AG04449 (cell line): ENCODE measurements at regions not wholly inside any gene's neighbourhood (a gene's known extent, or its start where the extent isn't known, plus 50 kb on each side); places are given as distances from the start of the nearest gene placed in this dataset.

ENCODE experiments used
- CTCF ChIA-PET: fragments of 350-600 bp; formaldehyde crosslinking; extraction: SDS; loops from one replicate; lab custom pipeline; 2021; ENCODE audit warnings: antibody characterized with exemption; lab: Yijun Ruan, JAX
- POLR2A ChIA-PET: fragments of 400-600, 350-600 bp; formaldehyde crosslinking; extraction: SDS; loops from one replicate; lab custom pipeline; 2020; ENCODE audit warnings: antibody characterized with exemption, inconsistent platforms; lab: Yijun Ruan, JAX
- DNase-seq: peaks from one replicate; pipeline ENCODE4 v3.0.0-alpha.2; 2010; ENCODE audit warnings: low read depth, low spot score
- H3K4me3 ChIP-seq: 2 replicates; pipeline ENCODE4 v1.5.1; 2011; ENCODE audit warnings: low read depth, mild to moderate bottlenecking, control low read depth, low read length
- TF ChIP-seq, protein P1 (sequence below): IDR thresholded peaks from one replicate; pipeline ENCODE4 v1.5.1; 2011; ENCODE audit warnings: mild to moderate bottlenecking, moderate library complexity, low read length, control low read depth, inconsistent platforms; ENCODE audit not compliant: insufficient read depth; ENCODE audit errors: missing control alignments

DNA sequence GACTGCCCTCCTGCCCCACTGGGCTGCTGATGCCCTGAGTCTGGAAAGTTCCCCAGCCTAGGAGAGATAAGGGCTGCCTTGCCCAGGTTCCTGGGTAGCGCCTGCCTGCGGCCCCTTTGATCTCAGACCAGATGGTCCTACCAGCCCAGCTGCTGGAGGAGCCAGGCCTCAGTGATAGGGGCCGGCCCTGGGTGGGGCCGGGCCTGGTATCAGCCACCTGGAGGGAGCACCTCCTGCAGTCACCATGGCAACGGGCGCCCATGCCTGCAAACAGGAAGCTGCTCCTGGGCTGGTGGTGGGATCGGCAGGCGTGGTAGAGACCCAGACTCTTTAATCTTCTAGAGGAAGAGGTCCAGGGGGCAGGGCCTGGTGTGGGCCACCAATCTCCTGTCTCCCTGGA lies 119.7 kb upstream of the WNT4 start:
- H3K4me3 ChIP-seq, result no peak overlapping the region
- POLR2A ChIA-PET, result no interaction called here
- DNase-seq, result no peak
- TF ChIP-seq, protein P1, sequence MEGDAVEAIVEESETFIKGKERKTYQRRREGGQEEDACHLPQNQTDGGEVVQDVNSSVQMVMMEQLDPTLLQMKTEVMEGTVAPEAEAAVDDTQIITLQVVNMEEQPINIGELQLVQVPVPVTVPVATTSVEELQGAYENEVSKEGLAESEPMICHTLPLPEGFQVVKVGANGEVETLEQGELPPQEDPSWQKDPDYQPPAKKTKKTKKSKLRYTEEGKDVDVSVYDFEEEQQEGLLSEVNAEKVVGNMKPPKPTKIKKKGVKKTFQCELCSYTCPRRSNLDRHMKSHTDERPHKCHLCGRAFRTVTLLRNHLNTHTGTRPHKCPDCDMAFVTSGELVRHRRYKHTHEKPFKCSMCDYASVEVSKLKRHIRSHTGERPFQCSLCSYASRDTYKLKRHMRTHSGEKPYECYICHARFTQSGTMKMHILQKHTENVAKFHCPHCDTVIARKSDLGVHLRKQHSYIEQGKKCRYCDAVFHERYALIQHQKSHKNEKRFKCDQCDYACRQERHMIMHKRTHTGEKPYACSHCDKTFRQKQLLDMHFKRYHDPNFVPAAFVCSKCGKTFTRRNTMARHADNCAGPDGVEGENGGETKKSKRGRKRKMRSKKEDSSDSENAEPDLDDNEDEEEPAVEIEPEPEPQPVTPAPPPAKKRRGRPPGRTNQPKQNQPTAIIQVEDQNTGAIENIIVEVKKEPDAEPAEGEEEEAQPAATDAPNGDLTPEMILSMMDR, result no peak
- CTCF ChIA-PET, result interaction anchor here (0.9 to 1.2 kb wide), 2 partner anchors 13 to 157 kb away, joined by 3 to 5 read pairs; no protein-coding TSS in a partner anchor

DNA sequence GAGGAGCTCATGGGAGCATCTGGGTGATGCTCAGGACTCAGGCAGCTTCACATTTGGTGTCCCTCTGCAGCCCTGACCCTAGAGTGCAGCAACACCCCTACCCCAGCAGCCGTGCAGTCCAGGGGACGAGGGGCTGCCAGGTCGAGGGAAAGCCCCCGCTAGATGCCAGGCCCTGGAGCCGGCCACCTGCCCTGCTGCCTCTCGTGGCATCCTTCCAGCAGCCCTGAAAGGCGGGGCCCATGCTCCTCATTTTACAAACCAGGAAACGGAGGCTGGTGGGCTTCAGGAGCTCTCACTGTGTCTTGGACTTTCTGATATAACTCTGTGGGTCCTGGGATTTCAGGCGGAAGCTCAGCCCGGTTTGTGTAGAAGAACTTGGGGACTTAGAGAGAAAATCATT lies 120.5 kb upstream of the WNT4 start:
- ChIA-PET CTCF (interaction anchor here (0.9 to 1.2 kb wide), 2 partner anchors 12 to 158 kb away, joined by 3 to 5 read pairs; no protein-coding TSS in a partner anchor), POLR2A (no interaction called here)
- TF ChIP-seq, protein P1, result no peak
- H3K4me3 ChIP-seq, result no peak overlapping the region
- DNase-seq, result no peak

DNA sequence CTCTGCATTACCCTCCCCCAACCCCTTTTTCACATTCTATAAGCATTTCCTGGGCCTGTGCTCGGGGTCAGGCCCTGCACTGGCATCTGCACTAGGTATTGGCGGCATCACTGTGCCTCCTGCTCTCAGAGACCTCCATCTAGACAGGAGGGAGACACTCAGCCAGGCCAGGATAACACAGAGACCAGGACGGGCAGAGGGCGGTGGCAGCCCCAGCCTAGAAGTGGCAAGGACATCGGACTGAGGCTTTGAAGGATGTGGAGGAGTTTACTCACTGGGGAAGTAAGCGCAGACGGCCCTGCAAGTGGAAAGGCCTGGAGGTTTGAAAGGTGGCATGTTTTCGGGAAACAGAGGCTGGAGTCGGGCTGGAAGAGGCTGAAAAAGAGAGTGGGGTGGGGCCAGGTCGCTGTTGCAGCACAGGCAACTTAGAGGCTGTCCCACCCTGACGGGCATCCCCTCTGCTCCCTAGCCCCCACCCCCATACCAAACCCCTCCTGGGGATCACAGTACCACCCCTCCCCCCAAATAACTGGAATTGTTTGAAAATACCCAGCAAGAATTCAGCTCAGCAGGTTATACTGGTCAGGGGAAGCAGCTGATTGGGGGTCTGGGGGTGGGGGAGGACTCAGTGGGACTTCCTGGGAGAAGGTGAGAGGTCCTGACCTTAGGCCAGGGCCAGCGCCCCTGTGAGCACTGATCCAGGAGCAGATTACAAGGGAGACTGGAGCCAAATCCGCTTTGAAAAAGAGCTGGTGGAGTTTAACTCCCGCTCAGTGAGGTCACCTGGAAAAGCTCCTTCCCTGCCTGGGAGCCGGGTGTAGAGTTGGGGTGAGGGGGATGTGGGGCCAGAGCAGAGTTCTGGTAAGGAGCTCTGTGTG lies 121.8 kb upstream of the WNT4 start:
- DNase-seq, result no peak
- TF ChIP-seq, protein P1, result no peak
- H3K4me3 ChIP-seq, result no peak overlapping the region
- ChIA-PET POLR2A (no interaction called here), CTCF (interaction anchor here (0.6 kb wide), 1 partner anchor 9 kb away, joined by 3 read pairs; no protein-coding TSS in a partner anchor)

DNA sequence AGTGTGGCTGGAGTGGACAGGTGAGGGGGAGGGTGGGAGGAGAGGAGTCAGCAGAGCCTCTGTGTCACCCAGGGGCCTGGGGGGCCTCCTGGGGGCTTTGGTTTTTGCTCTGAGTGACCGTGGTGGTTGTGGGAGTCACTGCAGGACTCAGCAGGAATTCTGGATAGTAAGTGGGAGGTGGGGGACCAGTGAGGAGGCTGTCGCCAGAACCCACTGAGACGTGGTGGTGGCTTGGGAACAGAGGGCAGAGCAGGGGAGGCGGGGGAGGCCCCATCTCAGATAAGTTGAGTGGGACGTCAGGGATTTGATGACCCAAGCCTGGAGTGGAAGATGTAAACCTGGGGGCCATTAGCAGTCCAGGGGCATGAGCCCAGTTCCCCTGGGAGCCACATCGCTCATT lies 123.2 kb upstream of the WNT4 start:
- no peak overlapping the region for H3K4me3 ChIP-seq
- TF ChIP-seq, protein P1, result no peak
- POLR2A ChIA-PET, result no interaction called here
- CTCF ChIA-PET, result interaction anchor here (1.1 kb wide), 1 partner anchor 10 kb away, joined by 4 read pairs; no protein-coding TSS in a partner anchor
- DNase-seq, result no peak

DNA sequence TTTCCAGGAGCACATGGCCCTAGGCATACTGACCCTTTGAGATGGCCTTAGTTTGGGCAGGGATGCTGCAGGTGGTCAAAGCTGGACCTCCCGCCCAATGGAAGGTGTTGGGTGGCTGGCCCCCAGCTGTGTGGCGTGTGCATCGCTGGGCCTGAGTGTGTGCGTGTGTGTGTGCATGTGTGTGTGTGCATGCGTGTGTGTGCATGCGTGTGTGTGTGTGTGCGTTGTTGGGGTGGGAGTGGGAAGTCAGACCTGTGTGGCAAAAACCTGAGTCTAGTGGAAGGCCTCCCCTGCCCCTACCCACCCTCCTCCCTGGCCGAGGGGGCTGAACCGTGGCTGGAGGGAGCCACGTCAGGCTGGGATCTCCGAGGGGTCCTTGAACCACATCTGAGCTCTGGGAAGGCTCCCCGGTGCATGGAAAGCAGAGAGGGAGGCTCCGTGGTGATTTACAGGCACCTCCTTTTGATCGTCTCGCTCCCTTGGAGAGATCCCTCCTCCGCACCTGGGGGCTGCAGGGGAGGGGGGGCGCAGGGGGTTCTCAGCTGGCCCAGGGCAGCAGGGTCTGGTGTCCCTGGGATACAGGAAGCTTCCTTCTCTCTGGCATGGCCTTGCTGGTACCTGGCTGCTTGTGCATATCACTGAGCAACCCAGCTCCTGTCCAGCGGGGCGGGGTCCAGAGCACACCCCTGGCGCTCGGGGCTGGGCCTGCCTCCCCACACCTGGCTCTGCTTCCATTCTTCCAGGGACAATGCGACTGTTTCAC lies 124.7 kb upstream of the WNT4 start:
- no peak for DNase-seq
- TF ChIP-seq, protein P1, result no peak
- POLR2A ChIA-PET, result no interaction called here
- CTCF ChIA-PET, result interaction anchor here (1.1 kb wide), 1 partner anchor 8 kb away, joined by 4 read pairs; no protein-coding TSS in a partner anchor
- H3K4me3 ChIP-seq, result no peak overlapping the region
